Stomach (tissue), 4 donors: ENCODE measurements at regions not wholly inside any gene's neighbourhood (a gene's known extent, or its start where the extent isn't known, plus 50 kb on each side); places are given as distances from the start of the nearest gene placed in this dataset.

Source experiments
- POLR2A ChIP-seq, 4 donors: fragments of 450-650 bp; IDR thresholded peaks; one replicate each; pipeline ENCODE4 v1.6.1; 2016; ENCODE audit warnings: antibody characterized with exemption in 4 of 4, control low read depth in 2 of 4, mild to moderate bottlenecking in 1 of 4, moderate library complexity in 1 of 4
- POLR2AphosphoS5 ChIP-seq, 3 donors: sonication (generic); formaldehyde crosslinking; IDR thresholded peaks; one replicate each; pipeline ENCODE4 v1.6.1; 2016; ENCODE audit warnings: antibody characterized with exemption in 3 of 3
- TF ChIP-seq, protein P1 (sequence below), 7 experiments: fragments of 450-650 bp in 4 of 7; fragments of 200-600 bp in 3 of 7; sonication (generic) in 3 of 7; IDR thresholded peaks; one replicate each; pipeline ENCODE4 v1.5.1; 2016 to 2019; ENCODE audit warnings: antibody characterized with exemption in 7 of 7, control low read depth in 2 of 7, mild to moderate bottlenecking in 1 of 7

DNA sequence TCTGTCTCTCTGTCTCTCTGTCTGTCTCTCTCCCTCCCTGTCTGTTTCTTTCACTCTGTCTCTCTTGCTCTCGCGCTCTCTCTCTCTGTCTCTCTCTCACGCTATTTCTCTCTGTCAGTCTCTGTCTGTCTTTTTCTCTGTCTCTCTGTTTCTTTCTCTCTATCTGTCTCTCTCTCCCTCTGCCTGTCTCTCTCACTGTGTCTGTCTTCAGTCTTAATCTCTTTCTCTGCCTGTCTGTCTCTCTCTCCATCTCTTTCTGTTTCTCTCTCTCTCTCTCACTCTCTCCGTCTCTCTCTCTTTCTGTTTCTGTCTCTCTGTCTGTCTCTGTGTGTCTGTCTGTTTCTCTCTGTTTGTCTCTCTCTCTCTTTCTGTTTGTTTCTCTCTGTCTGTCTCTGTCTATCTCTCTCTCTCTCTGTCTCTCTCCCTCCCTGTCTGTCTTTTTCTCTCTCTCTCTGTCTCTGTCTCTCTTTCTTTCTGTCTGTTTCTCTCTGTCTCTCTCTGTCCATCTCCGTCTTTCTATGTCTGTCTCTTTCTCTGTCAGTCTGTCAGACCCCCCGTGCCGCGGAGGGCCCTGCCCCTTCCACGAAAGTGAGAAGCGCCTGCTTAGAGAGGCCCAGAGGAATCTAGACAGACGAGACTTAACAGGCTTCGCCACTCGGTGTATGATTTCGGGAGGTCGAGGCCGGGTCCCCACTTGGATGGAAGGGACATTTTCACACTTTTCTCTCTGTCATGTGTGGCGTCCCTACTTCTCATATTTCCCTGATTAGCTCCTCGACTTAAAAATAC is 346.3 kb upstream of the DEFB115 start:
- TF ChIP-seq POLR2A (IDR thresholded peaks at IDR 0.05) (no peak), POLR2AphosphoS5 (IDR thresholded peaks at IDR 0.05) (no peak)
- TF ChIP-seq, protein P1, sequence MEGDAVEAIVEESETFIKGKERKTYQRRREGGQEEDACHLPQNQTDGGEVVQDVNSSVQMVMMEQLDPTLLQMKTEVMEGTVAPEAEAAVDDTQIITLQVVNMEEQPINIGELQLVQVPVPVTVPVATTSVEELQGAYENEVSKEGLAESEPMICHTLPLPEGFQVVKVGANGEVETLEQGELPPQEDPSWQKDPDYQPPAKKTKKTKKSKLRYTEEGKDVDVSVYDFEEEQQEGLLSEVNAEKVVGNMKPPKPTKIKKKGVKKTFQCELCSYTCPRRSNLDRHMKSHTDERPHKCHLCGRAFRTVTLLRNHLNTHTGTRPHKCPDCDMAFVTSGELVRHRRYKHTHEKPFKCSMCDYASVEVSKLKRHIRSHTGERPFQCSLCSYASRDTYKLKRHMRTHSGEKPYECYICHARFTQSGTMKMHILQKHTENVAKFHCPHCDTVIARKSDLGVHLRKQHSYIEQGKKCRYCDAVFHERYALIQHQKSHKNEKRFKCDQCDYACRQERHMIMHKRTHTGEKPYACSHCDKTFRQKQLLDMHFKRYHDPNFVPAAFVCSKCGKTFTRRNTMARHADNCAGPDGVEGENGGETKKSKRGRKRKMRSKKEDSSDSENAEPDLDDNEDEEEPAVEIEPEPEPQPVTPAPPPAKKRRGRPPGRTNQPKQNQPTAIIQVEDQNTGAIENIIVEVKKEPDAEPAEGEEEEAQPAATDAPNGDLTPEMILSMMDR (IDR thresholded peaks at IDR 0.05) = no peak
